ENCODE measurements at regions not wholly inside any gene's neighbourhood (a gene's known extent, or its start where the extent isn't known, plus 50 kb on each side); places are given as distances from the start of the nearest gene placed in this dataset.

DNA sequence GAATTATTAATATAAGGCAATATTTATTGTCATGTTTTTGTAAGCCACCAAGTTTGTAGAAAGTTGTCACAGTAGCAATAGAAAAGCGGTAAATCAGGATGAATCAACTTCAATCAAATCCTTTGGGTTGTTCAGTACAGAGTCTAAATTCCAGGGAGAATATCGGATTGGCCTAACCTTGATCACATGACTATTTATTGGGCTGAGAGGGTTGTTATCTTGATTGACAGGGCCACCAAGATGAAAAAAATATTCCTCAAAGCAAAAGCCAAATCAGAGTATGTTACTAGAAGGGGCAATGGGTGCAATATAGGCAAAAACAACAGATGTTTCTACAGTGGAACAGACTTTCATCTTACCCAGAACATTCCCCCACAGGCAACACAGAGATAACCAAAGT, 270.0 kb downstream of the METTL4 start:
- TF ChIP-seq, protein P1, sequence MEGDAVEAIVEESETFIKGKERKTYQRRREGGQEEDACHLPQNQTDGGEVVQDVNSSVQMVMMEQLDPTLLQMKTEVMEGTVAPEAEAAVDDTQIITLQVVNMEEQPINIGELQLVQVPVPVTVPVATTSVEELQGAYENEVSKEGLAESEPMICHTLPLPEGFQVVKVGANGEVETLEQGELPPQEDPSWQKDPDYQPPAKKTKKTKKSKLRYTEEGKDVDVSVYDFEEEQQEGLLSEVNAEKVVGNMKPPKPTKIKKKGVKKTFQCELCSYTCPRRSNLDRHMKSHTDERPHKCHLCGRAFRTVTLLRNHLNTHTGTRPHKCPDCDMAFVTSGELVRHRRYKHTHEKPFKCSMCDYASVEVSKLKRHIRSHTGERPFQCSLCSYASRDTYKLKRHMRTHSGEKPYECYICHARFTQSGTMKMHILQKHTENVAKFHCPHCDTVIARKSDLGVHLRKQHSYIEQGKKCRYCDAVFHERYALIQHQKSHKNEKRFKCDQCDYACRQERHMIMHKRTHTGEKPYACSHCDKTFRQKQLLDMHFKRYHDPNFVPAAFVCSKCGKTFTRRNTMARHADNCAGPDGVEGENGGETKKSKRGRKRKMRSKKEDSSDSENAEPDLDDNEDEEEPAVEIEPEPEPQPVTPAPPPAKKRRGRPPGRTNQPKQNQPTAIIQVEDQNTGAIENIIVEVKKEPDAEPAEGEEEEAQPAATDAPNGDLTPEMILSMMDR (IDR thresholded peaks at IDR 0.05; ENCODE audit: low read length): no peak
- TF ChIP-seq EZH2phosphoT487 (IDR thresholded peaks at IDR 0.05; ENCODE audit: low read length): no peak
- no peak for TF ChIP-seq EZH2 (optimal IDR thresholded peaks at IDR 0.05; ENCODE audit: low read depth, low read length)
